Hypothalamus (tissue), 51 donors: ENCODE measurements at regions not wholly inside any gene's neighbourhood (a gene's known extent, or its start where the extent isn't known, plus 50 kb on each side); places are given as distances from the start of the nearest gene placed in this dataset.
"Not testable (repeated sequence)": the region's sequence is repeated elsewhere in the genome, so short reads cannot be mapped to it uniquely, and the experiment has no call there.

Experiments used
- DNase-seq, 51 donors: peaks; one replicate each; lab custom pipeline; 2025; lab: John Stamatoyannopoulos, UW

- no peak for DNase-seq
These were observed 380.9 kb downstream of the TMEM121 start for GRCh38 chr14:105907276-105907675.

DNA sequence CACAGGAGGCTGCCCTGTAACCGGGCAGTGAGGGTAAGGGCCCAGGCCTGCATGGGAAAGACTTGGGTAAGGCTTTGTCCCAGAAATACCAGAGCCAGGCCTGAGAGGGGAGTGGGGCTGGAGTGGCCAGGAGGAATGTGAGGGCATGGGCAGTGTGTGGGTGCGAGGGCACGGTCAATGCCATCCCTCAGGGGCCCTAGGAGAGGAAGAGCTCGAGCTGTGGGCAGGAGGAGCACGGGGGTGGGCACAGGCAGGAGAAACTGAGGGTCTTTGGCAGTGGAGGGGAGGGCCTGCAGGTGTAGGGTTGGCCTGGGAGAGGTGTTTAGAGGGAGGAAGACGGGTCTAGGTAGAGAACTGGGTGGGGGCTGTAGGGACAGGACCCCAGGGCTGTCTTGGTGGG, 381.6 kb downstream of the TMEM121 start:
- DNase-seq, result no peak

- DNase-seq, result no peak
These were observed 382.1 kb downstream of the TMEM121 start for GRCh38 chr14:105908481-105908911.

GRCh38 chr14:105909046-105909827, 382.9 kb downstream of the TMEM121 start:
- no peak for DNase-seq

- not testable (repeated sequence) for DNase-seq
These were observed 383.4 kb downstream of the TMEM121 start for GRCh38 chr14:105909828-105910120.

GRCh38 chr14:105910426-105910825, 384.0 kb downstream of the TMEM121 start:
- no peak for DNase-seq

- no peak for DNase-seq
These were observed 384.8 kb downstream of the TMEM121 start for GRCh38 chr14:105911006-105911847.

- not testable (repeated sequence) for DNase-seq
These were observed 385.5 kb downstream of the TMEM121 start for GRCh38 chr14:105911848-105912292.

DNA sequence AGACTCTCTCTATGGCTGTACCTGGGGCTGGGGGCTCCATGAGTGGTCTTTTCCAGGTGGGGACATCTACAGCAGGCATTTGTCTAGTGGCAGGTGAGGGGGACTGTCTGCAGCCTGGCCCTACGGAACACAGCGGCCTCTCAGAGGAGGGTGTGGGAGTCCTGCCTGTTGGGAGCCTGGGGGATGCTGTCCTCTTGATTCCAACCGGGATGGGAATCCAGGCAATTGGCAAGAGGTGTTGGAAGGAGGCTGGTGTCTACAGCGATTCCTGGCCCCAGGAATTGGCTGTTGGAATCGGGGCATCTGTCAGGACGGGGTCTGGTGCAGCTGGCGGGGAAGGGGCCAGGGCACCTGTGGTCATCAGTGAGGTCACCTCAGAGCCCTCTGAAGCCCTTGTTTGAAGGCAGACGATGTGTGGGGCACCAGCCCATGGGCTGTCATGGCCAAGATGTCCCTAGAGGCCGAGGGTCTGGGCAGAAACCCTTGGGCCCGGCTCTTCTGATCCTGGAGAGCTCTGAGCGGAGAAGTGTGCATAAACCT, 386.3 kb downstream of the TMEM121 start:
- no peak for DNase-seq

- no peak for DNase-seq
These were observed 386.8 kb downstream of the TMEM121 start for GRCh38 chr14:105913221-105913620.

DNA sequence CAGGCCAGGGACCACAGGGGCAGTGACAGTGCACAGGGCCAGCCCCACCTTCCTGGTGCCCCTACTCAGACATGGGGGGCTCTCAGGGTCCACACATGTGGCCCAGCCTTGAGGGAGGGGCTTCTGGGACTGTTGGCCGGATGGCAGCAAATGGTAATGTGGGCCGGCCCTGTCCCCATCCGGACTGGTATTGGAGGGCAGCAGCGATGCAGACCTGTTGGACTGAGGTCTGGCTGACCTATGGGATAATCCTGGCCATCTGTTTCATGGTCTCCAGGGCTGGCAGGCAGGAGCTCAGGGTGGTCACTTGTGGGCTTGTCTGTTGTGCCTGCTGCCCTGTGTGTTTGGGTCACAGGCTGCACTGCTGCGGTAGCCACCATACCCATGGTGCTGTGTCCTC, 387.5 kb downstream of the TMEM121 start:
- no peak for DNase-seq

GRCh38 chr14:105914281-105914680, 387.9 kb downstream of the TMEM121 start:
- DNase-seq, result not testable (repeated sequence)

- DNase-seq, result no peak
These were observed 388.5 kb downstream of the TMEM121 start for GRCh38 chr14:105914738-105915385.

DNA sequence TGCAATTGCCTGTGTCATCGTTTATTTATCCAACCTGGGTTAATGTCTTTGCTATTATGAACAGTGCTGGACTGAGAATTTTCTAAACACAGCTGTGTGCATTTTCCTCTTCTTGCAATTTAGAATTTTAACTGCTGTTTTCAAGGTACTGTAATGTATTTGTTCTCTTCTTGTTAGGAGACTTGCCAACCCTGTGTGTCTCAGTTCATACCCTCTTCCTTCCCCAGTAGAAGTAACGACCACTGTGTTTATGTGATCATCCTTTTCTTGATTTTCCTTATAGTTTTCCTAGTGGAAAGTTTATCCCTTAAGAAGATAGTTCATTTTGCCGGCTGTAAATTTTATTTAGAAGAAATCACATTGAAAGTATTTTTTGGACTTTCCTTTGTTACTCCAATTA, 389.2 kb downstream of the TMEM121 start:
- not testable (repeated sequence) for DNase-seq

- not testable (repeated sequence) for DNase-seq
These were observed 391.0 kb downstream of the TMEM121 start for GRCh38 chr14:105917136-105917932.

DNA sequence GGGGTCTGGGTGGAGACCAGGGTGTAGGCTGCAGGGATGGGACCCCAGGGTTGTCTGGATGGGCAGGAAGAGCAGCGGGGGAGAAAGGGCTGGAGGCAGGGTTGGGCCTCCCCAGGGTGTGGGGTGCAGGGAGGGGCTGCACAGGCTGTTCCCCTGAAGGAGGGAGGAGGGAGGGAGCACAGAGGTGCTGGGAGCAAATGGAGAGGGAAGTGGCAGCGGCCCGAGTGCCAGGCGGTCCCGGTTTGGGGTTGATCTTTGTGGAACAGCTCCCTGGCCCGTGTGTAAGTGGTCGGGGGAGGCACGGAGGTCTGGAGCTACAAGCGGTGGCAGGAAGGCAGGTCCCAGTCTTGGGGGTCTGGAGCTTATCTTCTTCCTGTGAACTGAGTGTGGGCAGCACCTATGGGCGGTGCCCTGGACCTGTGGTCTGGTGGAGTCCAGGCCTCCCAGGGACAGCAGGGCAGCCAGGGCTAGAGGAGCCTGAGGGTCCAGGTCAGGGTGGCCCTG, 391.6 kb downstream of the TMEM121 start:
- no peak for DNase-seq

GRCh38 chr14:105918496-105919262, 392.3 kb downstream of the TMEM121 start:
- no peak for DNase-seq

GRCh38 chr14:105919458-105920150, 393.2 kb downstream of the TMEM121 start:
- DNase-seq, result no peak
